Mucosa of descending colon (tissue), 3 donors: ENCODE measurements at regions not wholly inside any gene's neighbourhood (a gene's known extent, or its start where the extent isn't known, plus 50 kb on each side); places are given as distances from the start of the nearest gene placed in this dataset.

Source experiments
- ATAC-seq: fragments of 200-7000 bp; cut with Tn5 transposase; one replicate; pipeline ENCODE4 v1.9.1; 2020; ENCODE audit warnings: mild to moderate bottlenecking, moderate library complexity
- DNase-seq, 3 donors: peaks; one replicate each; pipeline ENCODE4 v3.0.0-alpha.2; 2020
- H3K36me3 ChIP-seq: fragments of 200-600 bp; one replicate; pipeline ENCODE4 v1.8.0; 2021; ENCODE audit warnings: low read depth, mild to moderate bottlenecking
- H3K4me1 ChIP-seq: fragments of 200-600 bp; one replicate; pipeline ENCODE4 v1.8.0; 2021; ENCODE audit warnings: low read depth, mild to moderate bottlenecking
- H3K4me3 ChIP-seq: fragments of 200-600 bp; one replicate; pipeline ENCODE4 v1.8.0; 2021; ENCODE audit warnings: mild to moderate bottlenecking
- H3K9me3 ChIP-seq: fragments of 200-600 bp; one replicate; pipeline ENCODE4 v1.8.0; 2021; ENCODE audit warnings: mild to moderate bottlenecking
- intact Hi-C, 2 donors: fragments of 100-400 bp; cut with DNase I in 1 of 2; cut with micrococcal nuclease in 1 of 2; formaldehyde crosslinking; loops; one replicate each; pipeline versions ENCODE4 v1.11.0 to v1.11.1; 2022; cut with DNase I, micrococcal nuclease
- TF ChIP-seq, protein P1 (sequence below): fragments of 200-600 bp; IDR thresholded peaks from one replicate; pipeline ENCODE4 v1.8.0; 2022; ENCODE audit warnings: antibody characterized with exemption, mild to moderate bottlenecking
- donor health status: DM: no; HTN: no; CAD: no; lungs with moderate emphysema.
- donor health status: DM: no; HTN: no; CAD: no.
- donor health status: DM: no; HTN: yes; CAD: no.

- intact Hi-C loops, result no loop called here
Observed at GRCh38 chr18:34352385-34353163, 127.9 kb upstream of the NOL4 start.

DNA sequence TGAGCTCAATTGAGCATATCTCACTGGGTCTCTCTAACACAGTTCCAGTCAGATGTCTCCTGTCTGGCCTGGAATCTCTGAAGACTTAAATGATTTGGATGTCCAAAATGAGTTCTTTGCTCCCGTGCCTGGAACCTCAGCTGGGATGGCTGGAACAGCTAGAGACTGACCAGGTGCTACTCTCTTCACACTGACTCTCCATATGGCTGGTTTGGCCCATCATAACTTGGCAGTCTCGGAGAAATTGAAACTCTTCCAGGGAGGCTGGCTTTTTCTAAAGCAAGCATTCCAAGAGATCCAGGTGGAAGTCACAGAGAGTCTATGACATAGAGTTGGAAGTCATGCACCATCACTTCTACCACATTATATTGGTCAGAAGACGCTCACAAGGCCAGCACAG is 129.6 kb upstream of the NOL4 start:
- ATAC-seq, result no peak
- H3K4me1 ChIP-seq, result no peaks in the 10 kb centered on the region
- intact Hi-C loops, result no loop called here
- no peaks in the 10 kb centered on the region for H3K36me3 ChIP-seq
- TF ChIP-seq, protein P1, sequence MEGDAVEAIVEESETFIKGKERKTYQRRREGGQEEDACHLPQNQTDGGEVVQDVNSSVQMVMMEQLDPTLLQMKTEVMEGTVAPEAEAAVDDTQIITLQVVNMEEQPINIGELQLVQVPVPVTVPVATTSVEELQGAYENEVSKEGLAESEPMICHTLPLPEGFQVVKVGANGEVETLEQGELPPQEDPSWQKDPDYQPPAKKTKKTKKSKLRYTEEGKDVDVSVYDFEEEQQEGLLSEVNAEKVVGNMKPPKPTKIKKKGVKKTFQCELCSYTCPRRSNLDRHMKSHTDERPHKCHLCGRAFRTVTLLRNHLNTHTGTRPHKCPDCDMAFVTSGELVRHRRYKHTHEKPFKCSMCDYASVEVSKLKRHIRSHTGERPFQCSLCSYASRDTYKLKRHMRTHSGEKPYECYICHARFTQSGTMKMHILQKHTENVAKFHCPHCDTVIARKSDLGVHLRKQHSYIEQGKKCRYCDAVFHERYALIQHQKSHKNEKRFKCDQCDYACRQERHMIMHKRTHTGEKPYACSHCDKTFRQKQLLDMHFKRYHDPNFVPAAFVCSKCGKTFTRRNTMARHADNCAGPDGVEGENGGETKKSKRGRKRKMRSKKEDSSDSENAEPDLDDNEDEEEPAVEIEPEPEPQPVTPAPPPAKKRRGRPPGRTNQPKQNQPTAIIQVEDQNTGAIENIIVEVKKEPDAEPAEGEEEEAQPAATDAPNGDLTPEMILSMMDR, result no peak
- DNase-seq, result no peak
- H3K4me3 ChIP-seq, result no peak overlapping the region
- H3K9me3 ChIP-seq, result no peaks in the 10 kb centered on the region

More at GRCh38 chr18:34352385-34353163, 127.9 kb upstream of the NOL4 start:
- Histone ChIP-seq H3K36me3 (no peaks in the 10 kb centered on the region), H3K4me1 (no peaks in the 10 kb centered on the region), H3K4me3 (no peak overlapping the region), H3K9me3 (no peaks in the 10 kb centered on the region)
- DNase-seq (peak in 1 of 3 donors; percentile 30), ATAC-seq (no peak)
- TF ChIP-seq, protein P1, result no peak

- DNase-seq (no peak), ATAC-seq (no peak)
- TF ChIP-seq, protein P1, result no peak
- H3K4me3 ChIP-seq, result no peak overlapping the region
- intact Hi-C loops, result no loop called here
- H3K36me3 ChIP-seq, result no peaks in the 10 kb centered on the region
- H3K9me3 ChIP-seq, result no peaks in the 10 kb centered on the region
- H3K4me1 ChIP-seq, result no peaks in the 10 kb centered on the region
Observed at GRCh38 chr18:34357944-34358580, 133.3 kb upstream of the NOL4 start.

GRCh38 chr18:34358923-34359322 is 134.2 kb upstream of the NOL4 start:
- intact Hi-C loops, result no loop called here
- Histone ChIP-seq H3K9me3 (no peaks in the 10 kb centered on the region), H3K4me3 (no peak overlapping the region), H3K4me1 (no peaks in the 10 kb centered on the region), H3K36me3 (no peaks in the 10 kb centered on the region)
- DNase-seq (no peak), ATAC-seq (no peak)
- TF ChIP-seq, protein P1, result no peak

- no peaks in the 10 kb centered on the region for H3K36me3 ChIP-seq
- DNase-seq (no peak), ATAC-seq (no peak)
- H3K4me3 ChIP-seq, result no peak overlapping the region
- no peaks in the 10 kb centered on the region for H3K4me1 ChIP-seq
- TF ChIP-seq, protein P1, result no peak
- H3K9me3 ChIP-seq, result no peaks in the 10 kb centered on the region
- intact Hi-C loops, result loop anchor here in 1 of 2 donors (5.0 to 10.0 kb wide), 2 partner anchors 48 to 200 kb away; no protein-coding TSS in a partner anchor
Observed at GRCh38 chr18:34364699-34365098, 140.0 kb upstream of the NOL4 start.
